ENCODE measurements at regions not wholly inside any gene's neighbourhood (a gene's known extent, or its start where the extent isn't known, plus 50 kb on each side); places are given as distances from the start of the nearest gene placed in this dataset.

GRCh38 chr10:65544756-65545155, 1381.1 kb upstream of the LRRTM3 start (continued):
- TF ChIP-seq ZNF142 (CRISPR knock-in tag; IDR thresholded peaks at IDR 0.05) (no peak), SMYD3 (CRISPR knock-in tag; IDR thresholded peaks at IDR 0.05) (no peak), TBL1XR1 (IDR thresholded peaks at IDR 0.05; ENCODE audit: borderline replicate concordance, low read length, partially characterized antibody) (peak; percentile 93), ZNF556 (CRISPR knock-in tag; IDR thresholded peaks at IDR 0.05; ENCODE audit: borderline replicate concordance) (no peak), IRX3 (CRISPR knock-in tag; IDR thresholded peaks at IDR 0.05; ENCODE audit: borderline replicate concordance, low read depth) (no peak), ZNF567 (CRISPR knock-in tag; IDR thresholded peaks at IDR 0.05; ENCODE audit: borderline replicate concordance) (no peak), ZNF674 (CRISPR knock-in tag; IDR thresholded peaks at IDR 0.05; ENCODE audit: low read depth) (no peak), HDAC2 (CRISPR knock-in tag; IDR thresholded peaks at IDR 0.05) (no peak), ATF6 (CRISPR knock-in tag; conservative IDR thresholded peaks at IDR 0.05) (no peak), RARG (CRISPR knock-in tag; IDR thresholded peaks at IDR 0.05; ENCODE audit: low read depth) (no peak), YEATS4 (CRISPR knock-in tag; IDR thresholded peaks at IDR 0.05; ENCODE audit: borderline replicate concordance) (no peak), NFAT5 (CRISPR knock-in tag; IDR thresholded peaks at IDR 0.05) (no peak), ZUFSP (CRISPR knock-in tag; IDR thresholded peaks at IDR 0.05; ENCODE audit: borderline replicate concordance) (no peak), PTBP1 (IDR thresholded peaks at IDR 0.05; ENCODE audit: low read depth, low read length, poor library complexity, severe bottlenecking) (no peak), DMAP1 (CRISPR knock-in tag; IDR thresholded peaks at IDR 0.05) (no peak)

Data from HepG2 (cell line).